AG09309 (cell line): ENCODE measurements at regions not wholly inside any gene's neighbourhood (a gene's known extent, or its start where the extent isn't known, plus 50 kb on each side); places are given as distances from the start of the nearest gene placed in this dataset.
A peak's percentile ranks its signal among the peaks of the same experiment; 100 is the strongest.

Source experiments
- DNase-seq: peaks from one replicate; pipeline ENCODE4 v3.0.0-alpha.2; 2010; ENCODE audit warnings: low read depth
- H3K4me3 ChIP-seq: 2 replicates; pipeline ENCODE4 v1.5.1; 2011; ENCODE audit warnings: mild to moderate bottlenecking, low read depth, low read length, moderate library complexity; ENCODE audit not compliant: control insufficient read depth
- TF ChIP-seq, protein P1 (sequence below): IDR thresholded peaks from 2 replicates; pipeline ENCODE4 v1.5.1; 2011; ENCODE audit warnings: mild to moderate bottlenecking, low read depth, low read length, inconsistent platforms; ENCODE audit not compliant: insufficient read depth, control insufficient read depth; ENCODE audit errors: missing control alignments

GRCh38 chr5:167961731-167962130 lies 329.7 kb upstream of the WWC1 start:
- DNase-seq, result no peak
- H3K4me3 ChIP-seq, result no peak overlapping the region
- TF ChIP-seq, protein P1, sequence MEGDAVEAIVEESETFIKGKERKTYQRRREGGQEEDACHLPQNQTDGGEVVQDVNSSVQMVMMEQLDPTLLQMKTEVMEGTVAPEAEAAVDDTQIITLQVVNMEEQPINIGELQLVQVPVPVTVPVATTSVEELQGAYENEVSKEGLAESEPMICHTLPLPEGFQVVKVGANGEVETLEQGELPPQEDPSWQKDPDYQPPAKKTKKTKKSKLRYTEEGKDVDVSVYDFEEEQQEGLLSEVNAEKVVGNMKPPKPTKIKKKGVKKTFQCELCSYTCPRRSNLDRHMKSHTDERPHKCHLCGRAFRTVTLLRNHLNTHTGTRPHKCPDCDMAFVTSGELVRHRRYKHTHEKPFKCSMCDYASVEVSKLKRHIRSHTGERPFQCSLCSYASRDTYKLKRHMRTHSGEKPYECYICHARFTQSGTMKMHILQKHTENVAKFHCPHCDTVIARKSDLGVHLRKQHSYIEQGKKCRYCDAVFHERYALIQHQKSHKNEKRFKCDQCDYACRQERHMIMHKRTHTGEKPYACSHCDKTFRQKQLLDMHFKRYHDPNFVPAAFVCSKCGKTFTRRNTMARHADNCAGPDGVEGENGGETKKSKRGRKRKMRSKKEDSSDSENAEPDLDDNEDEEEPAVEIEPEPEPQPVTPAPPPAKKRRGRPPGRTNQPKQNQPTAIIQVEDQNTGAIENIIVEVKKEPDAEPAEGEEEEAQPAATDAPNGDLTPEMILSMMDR, result no peak

GRCh38 chr5:167964529-167964928 lies 326.9 kb upstream of the WWC1 start:
- no peak overlapping the region for H3K4me3 ChIP-seq
- TF ChIP-seq, protein P1, result peak; percentile 37
- no peak for DNase-seq

- no peak overlapping the region for H3K4me3 ChIP-seq
- no peak for DNase-seq
- TF ChIP-seq, protein P1, result no peak
These were observed 325.7 kb upstream of the WWC1 start for GRCh38 chr5:167965710-167966109.

GRCh38 chr5:167966979-167967378 lies 324.5 kb upstream of the WWC1 start:
- no peak for DNase-seq
- H3K4me3 ChIP-seq, result no peak overlapping the region
- TF ChIP-seq, protein P1, result no peak

- no peak for DNase-seq
- TF ChIP-seq, protein P1, result no peak
- H3K4me3 ChIP-seq, result no peak overlapping the region
These were observed 323.8 kb upstream of the WWC1 start for GRCh38 chr5:167967494-167968177.

DNA sequence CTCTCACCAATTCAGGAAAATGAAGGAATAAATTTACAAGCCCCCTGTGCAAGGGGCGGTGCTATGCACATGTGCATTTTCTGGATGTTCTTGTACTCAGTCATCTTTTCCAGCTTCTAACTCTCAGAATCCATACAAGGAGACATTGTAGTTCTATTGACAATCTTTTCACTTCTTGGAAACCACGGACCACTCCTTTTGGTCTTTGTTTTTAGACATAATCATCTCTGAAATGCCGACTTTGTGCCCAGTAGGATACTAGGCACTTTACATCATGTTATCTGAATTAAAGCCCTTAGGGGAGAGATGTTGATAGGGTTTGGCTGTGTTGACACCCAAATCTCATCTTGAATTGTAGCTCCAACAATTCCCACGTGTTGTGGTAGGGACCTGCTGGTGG lies 322.6 kb upstream of the WWC1 start:
- TF ChIP-seq, protein P1, result no peak
- H3K4me3 ChIP-seq, result no peak overlapping the region
- no peak for DNase-seq

DNA sequence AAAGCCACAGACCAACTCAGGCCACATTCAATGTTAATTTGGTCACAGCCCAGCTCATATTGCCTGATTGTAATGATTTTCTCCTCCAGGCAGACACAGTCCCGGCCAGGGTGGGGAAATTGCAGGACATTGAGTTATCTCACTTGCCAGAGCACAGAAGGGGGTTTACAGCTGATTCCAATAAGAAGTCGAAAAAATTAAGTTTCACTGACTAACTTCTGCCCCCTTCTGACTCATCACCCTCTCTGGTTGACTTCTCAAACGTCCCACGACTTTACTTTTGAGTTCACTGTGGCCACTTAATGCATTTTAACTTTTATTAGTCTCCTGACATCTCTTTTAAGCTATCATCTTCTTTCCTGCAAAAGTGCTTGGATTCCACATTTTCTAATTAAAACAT lies 321.4 kb upstream of the WWC1 start:
- TF ChIP-seq, protein P1, result peak; percentile 26
- H3K4me3 ChIP-seq, result no peak overlapping the region
- DNase-seq, result peak; percentile 73
